ENCODE measurements at regions not wholly inside any gene's neighbourhood (a gene's known extent, or its start where the extent isn't known, plus 50 kb on each side); places are given as distances from the start of the nearest gene placed in this dataset.
"Not testable (repeated sequence)": the region's sequence is repeated elsewhere in the genome, so short reads cannot be mapped to it uniquely, and the experiment has no call there.

GRCh38 chr7:356691-357462 is 66.9 kb downstream of the FOXL3 start:
- no peak for DNase-seq

GRCh38 chr7:357531-358209 is 67.7 kb downstream of the FOXL3 start:
- no peak for DNase-seq

- no peak for DNase-seq
Observed at GRCh38 chr7:358352-358751, 68.4 kb downstream of the FOXL3 start.

- DNase-seq, result no peak
Observed at GRCh38 chr7:359226-359765, 69.3 kb downstream of the FOXL3 start.

GRCh38 chr7:359766-360361 is 69.9 kb downstream of the FOXL3 start:
- DNase-seq, result no peak

GRCh38 chr7:360454-361100 is 70.6 kb downstream of the FOXL3 start:
- DNase-seq, result peak; percentile 46

- not testable (repeated sequence) for DNase-seq
Observed at GRCh38 chr7:361182-361581, 71.2 kb downstream of the FOXL3 start.

- DNase-seq, result no peak
Observed at GRCh38 chr7:361680-362401, 71.9 kb downstream of the FOXL3 start.

- DNase-seq, result peak; percentile 50
Observed at GRCh38 chr7:362402-363096, 72.6 kb downstream of the FOXL3 start.

GRCh38 chr7:363626-364025 is 73.7 kb downstream of the FOXL3 start:
- DNase-seq, result no peak

GRCh38 chr7:364536-364935 is 74.6 kb downstream of the FOXL3 start:
- no peak for DNase-seq

GRCh38 chr7:365593-365992 is 75.6 kb downstream of the FOXL3 start:
- no peak for DNase-seq

GRCh38 chr7:366161-366803 is 76.3 kb downstream of the FOXL3 start:
- DNase-seq, result no peak

GRCh38 chr7:367351-367901 is 77.5 kb downstream of the FOXL3 start:
- no peak for DNase-seq

- no peak for DNase-seq
Observed at GRCh38 chr7:368651-369475, 78.9 kb downstream of the FOXL3 start.

GRCh38 chr7:369476-370258 is 79.7 kb downstream of the FOXL3 start:
- no peak for DNase-seq

GRCh38 chr7:370259-370625 is 80.3 kb downstream of the FOXL3 start:
- no peak for DNase-seq

- no peak for DNase-seq
Observed at GRCh38 chr7:370775-371118, 80.8 kb downstream of the FOXL3 start.

- no peak for DNase-seq
Observed at GRCh38 chr7:371119-371778, 81.3 kb downstream of the FOXL3 start.

All from activated naive CD4-positive, alpha-beta T cell treated with Interleukin-2 at 50 U/mL for 16 hours (primary cell).